Stimulated activated naive CD8-positive, alpha-beta T cell treated with anti-CD3 and anti-CD28 coated beads, Interleukin-15, Interleukin-2, amounts not matched to agents 100 ng/mL and 50 ng/mL, for 24 hours (primary cell): ENCODE measurements at regions not wholly inside any gene's neighbourhood (a gene's known extent, or its start where the extent isn't known, plus 50 kb on each side); places are given as distances from the start of the nearest gene placed in this dataset.

ENCODE experiments used
- H3K27ac Mint-ChIP-seq: one replicate; pipeline ENCODE4 v1.8.0; 2021; ENCODE audit warnings: mild to moderate bottlenecking, mixed read lengths
- H3K27me3 Mint-ChIP-seq: one replicate; pipeline ENCODE4 v1.8.0; 2021; ENCODE audit warnings: mixed read lengths
- H3K36me3 Mint-ChIP-seq: one replicate; pipeline ENCODE4 v1.8.0; 2021; ENCODE audit warnings: low read depth, mixed read lengths
- H3K4me1 Mint-ChIP-seq: one replicate; pipeline ENCODE4 v1.8.0; 2021; ENCODE audit warnings: low read depth, mixed read lengths
- H3K4me3 Mint-ChIP-seq: one replicate; pipeline ENCODE4 v1.8.0; 2021; ENCODE audit warnings: mild to moderate bottlenecking, mixed read lengths
- H3K9me3 Mint-ChIP-seq: one replicate; pipeline ENCODE4 v1.8.0; 2021; ENCODE audit warnings: mixed read lengths

GRCh38 chr13:44024846-44025195, 145.1 kb downstream of the LACC1 start:
- no peak overlapping the region for H3K4me3 Mint-ChIP-seq
- H3K27ac Mint-ChIP-seq, result no peak overlapping the region
- H3K36me3 Mint-ChIP-seq, result no peaks in the 10 kb centered on the region
- peaks cover 12% of the 10 kb centered on the region for H3K27me3 Mint-ChIP-seq
- no peaks in the 10 kb centered on the region for H3K9me3 Mint-ChIP-seq
- H3K4me1 Mint-ChIP-seq, result no peaks in the 10 kb centered on the region

GRCh38 chr13:44026194-44026593, 146.5 kb downstream of the LACC1 start:
- peaks cover 12% of the 10 kb centered on the region for H3K27me3 Mint-ChIP-seq
- no peaks in the 10 kb centered on the region for H3K9me3 Mint-ChIP-seq
- H3K27ac Mint-ChIP-seq, result no peak overlapping the region
- H3K4me1 Mint-ChIP-seq, result no peaks in the 10 kb centered on the region
- no peak overlapping the region for H3K4me3 Mint-ChIP-seq
- no peaks in the 10 kb centered on the region for H3K36me3 Mint-ChIP-seq

- Mint-ChIP-seq H3K4me3 (no peak overlapping the region), H3K27ac (no peak overlapping the region), H3K36me3 (no peaks in the 10 kb centered on the region), H3K4me1 (no peaks in the 10 kb centered on the region), H3K9me3 (no peaks in the 10 kb centered on the region), H3K27me3 (no peaks in the 10 kb centered on the region)
Measured at GRCh38 chr13:44028734-44029133, 149.0 kb downstream of the LACC1 start.

- H3K4me3 Mint-ChIP-seq, result no peak overlapping the region
- H3K27me3 Mint-ChIP-seq, result peaks cover 7% of the 10 kb centered on the region
- no peaks in the 10 kb centered on the region for H3K36me3 Mint-ChIP-seq
- H3K4me1 Mint-ChIP-seq, result no peaks in the 10 kb centered on the region
- no peaks in the 10 kb centered on the region for H3K9me3 Mint-ChIP-seq
- no peak overlapping the region for H3K27ac Mint-ChIP-seq
Measured at GRCh38 chr13:44030615-44031014, 150.9 kb downstream of the LACC1 start.

- no peak overlapping the region for H3K4me3 Mint-ChIP-seq
- no peaks in the 10 kb centered on the region for H3K4me1 Mint-ChIP-seq
- no peak overlapping the region for H3K27ac Mint-ChIP-seq
- H3K27me3 Mint-ChIP-seq, result peaks cover 7% of the 10 kb centered on the region
- no peaks in the 10 kb centered on the region for H3K9me3 Mint-ChIP-seq
- H3K36me3 Mint-ChIP-seq, result no peaks in the 10 kb centered on the region
Measured at GRCh38 chr13:44031555-44031954, 151.9 kb downstream of the LACC1 start.

GRCh38 chr13:44032802-44033201, 153.1 kb downstream of the LACC1 start:
- Mint-ChIP-seq H3K27me3 (peaks cover 7% of the 10 kb centered on the region), H3K4me1 (no peaks in the 10 kb centered on the region), H3K36me3 (no peaks in the 10 kb centered on the region), H3K4me3 (no peak overlapping the region), H3K27ac (no peak overlapping the region), H3K9me3 (no peaks in the 10 kb centered on the region)

- no peaks in the 10 kb centered on the region for H3K36me3 Mint-ChIP-seq
- peaks cover 13% of the 10 kb centered on the region for H3K27me3 Mint-ChIP-seq
- no peak overlapping the region for H3K27ac Mint-ChIP-seq
- H3K4me1 Mint-ChIP-seq, result no peaks in the 10 kb centered on the region
- no peak overlapping the region for H3K4me3 Mint-ChIP-seq
- H3K9me3 Mint-ChIP-seq, result no peaks in the 10 kb centered on the region
Measured at GRCh38 chr13:44035400-44035799, 155.7 kb downstream of the LACC1 start.

GRCh38 chr13:44040070-44040817, 160.5 kb downstream of the LACC1 start:
- Mint-ChIP-seq H3K4me1 (no peaks in the 10 kb centered on the region), H3K4me3 (no peak overlapping the region), H3K36me3 (no peaks in the 10 kb centered on the region), H3K27me3 (peaks cover 19% of the 10 kb centered on the region), H3K9me3 (no peaks in the 10 kb centered on the region), H3K27ac (no peak overlapping the region)

- H3K4me1 Mint-ChIP-seq, result no peaks in the 10 kb centered on the region
- H3K27me3 Mint-ChIP-seq, result peaks cover 19% of the 10 kb centered on the region
- no peak overlapping the region for H3K4me3 Mint-ChIP-seq
- no peaks in the 10 kb centered on the region for H3K9me3 Mint-ChIP-seq
- no peak overlapping the region for H3K27ac Mint-ChIP-seq
- no peaks in the 10 kb centered on the region for H3K36me3 Mint-ChIP-seq
Measured at GRCh38 chr13:44040818-44041100, 161.1 kb downstream of the LACC1 start.

- no peaks in the 10 kb centered on the region for H3K9me3 Mint-ChIP-seq
- no peaks in the 10 kb centered on the region for H3K4me1 Mint-ChIP-seq
- H3K36me3 Mint-ChIP-seq, result no peaks in the 10 kb centered on the region
- no peak overlapping the region for H3K27ac Mint-ChIP-seq
- H3K27me3 Mint-ChIP-seq, result peaks cover 42% of the 10 kb centered on the region
- H3K4me3 Mint-ChIP-seq, result no peak overlapping the region
Measured at GRCh38 chr13:44044547-44045179, 165.0 kb downstream of the LACC1 start.

GRCh38 chr13:44045180-44045562, 165.5 kb downstream of the LACC1 start:
- Mint-ChIP-seq H3K9me3 (no peaks in the 10 kb centered on the region), H3K27me3 (peaks cover 42% of the 10 kb centered on the region), H3K36me3 (no peaks in the 10 kb centered on the region), H3K4me3 (no peak overlapping the region), H3K27ac (no peak overlapping the region), H3K4me1 (no peaks in the 10 kb centered on the region)

GRCh38 chr13:44046428-44046827, 166.7 kb downstream of the LACC1 start:
- Mint-ChIP-seq H3K9me3 (no peaks in the 10 kb centered on the region), H3K36me3 (no peaks in the 10 kb centered on the region), H3K27me3 (peaks cover 37% of the 10 kb centered on the region)

GRCh38 chr13:44048326-44048725, 168.6 kb downstream of the LACC1 start:
- H3K27me3 Mint-ChIP-seq, result peaks cover 36% of the 10 kb centered on the region
- H3K9me3 Mint-ChIP-seq, result no peaks in the 10 kb centered on the region
- no peak overlapping the region for H3K27ac Mint-ChIP-seq
- no peaks in the 10 kb centered on the region for H3K36me3 Mint-ChIP-seq
- no peak overlapping the region for H3K4me3 Mint-ChIP-seq
- H3K4me1 Mint-ChIP-seq, result peaks cover 7% of the 10 kb centered on the region

More at GRCh38 chr13:44046428-44046827, 166.7 kb downstream of the LACC1 start:
- no peak overlapping the region for H3K4me3 Mint-ChIP-seq
- no peak overlapping the region for H3K27ac Mint-ChIP-seq
- H3K4me1 Mint-ChIP-seq, result no peaks in the 10 kb centered on the region

GRCh38 chr13:44049081-44049945, 169.6 kb downstream of the LACC1 start:
- Mint-ChIP-seq H3K4me1 (peaks cover 7% of the 10 kb centered on the region), H3K9me3 (no peaks in the 10 kb centered on the region), H3K27me3 (peaks cover 43% of the 10 kb centered on the region), H3K27ac (no peak overlapping the region), H3K4me3 (no peak overlapping the region), H3K36me3 (no peaks in the 10 kb centered on the region)

GRCh38 chr13:44050450-44051063, 170.9 kb downstream of the LACC1 start:
- H3K27ac Mint-ChIP-seq, result no peak overlapping the region
- no peaks in the 10 kb centered on the region for H3K9me3 Mint-ChIP-seq
- no peak overlapping the region for H3K4me3 Mint-ChIP-seq
- peaks cover 43% of the 10 kb centered on the region for H3K27me3 Mint-ChIP-seq
- H3K4me1 Mint-ChIP-seq, result peaks cover 11% of the 10 kb centered on the region
- H3K36me3 Mint-ChIP-seq, result no peaks in the 10 kb centered on the region
